HG02885 (cell line): ENCODE measurements at regions not wholly inside any gene's neighbourhood (a gene's known extent, or its start where the extent isn't known, plus 50 kb on each side); places are given as distances from the start of the nearest gene placed in this dataset.

Experiments
- ATAC-seq: cut with Tn5 transposase; IDR thresholded peaks from one replicate; pipeline ENCODE4 v1.9.1; 2021; ENCODE audit warnings: mild to moderate bottlenecking; ENCODE audit not compliant: unreplicated experiment, poor library complexity

DNA sequence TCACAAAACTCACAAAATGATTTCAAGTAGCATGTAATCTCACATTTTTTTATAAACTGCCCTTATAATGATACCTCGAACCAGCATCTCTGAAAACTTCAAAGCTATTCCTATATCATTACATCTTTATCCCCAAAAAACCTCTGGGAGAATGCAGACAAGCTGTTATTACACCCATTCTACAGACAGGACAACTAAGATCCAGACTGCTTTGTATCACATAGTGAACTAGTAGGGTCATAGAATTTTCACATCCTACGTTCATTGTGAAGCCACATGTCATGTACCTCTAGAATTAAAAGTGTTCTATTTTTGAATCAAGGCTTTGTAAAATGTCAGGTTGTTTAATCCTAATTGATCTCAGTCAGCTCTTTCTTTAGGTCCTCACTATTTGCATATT, 98.7 kb upstream of the RAP2B start:
- no peak for ATAC-seq

DNA sequence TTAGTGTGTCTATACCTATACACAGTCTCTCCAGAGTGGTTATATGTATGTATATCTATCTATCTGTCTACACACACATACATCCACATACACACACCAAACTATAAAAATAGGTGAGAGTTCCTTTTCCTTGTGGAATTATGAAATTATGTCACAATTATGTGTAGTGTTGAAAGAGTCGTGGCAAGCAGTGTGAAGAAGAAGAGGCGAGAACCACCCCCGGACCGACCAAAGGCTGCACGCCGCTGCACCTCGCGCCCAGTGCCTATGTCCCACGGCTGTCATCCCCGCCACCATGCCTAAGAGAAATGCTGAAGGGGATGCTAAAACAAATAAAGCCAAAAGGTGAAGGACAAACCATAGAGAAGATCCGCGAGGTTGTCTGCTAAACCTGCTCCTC, 95.0 kb upstream of the RAP2B start:
- ATAC-seq, result no peak

DNA sequence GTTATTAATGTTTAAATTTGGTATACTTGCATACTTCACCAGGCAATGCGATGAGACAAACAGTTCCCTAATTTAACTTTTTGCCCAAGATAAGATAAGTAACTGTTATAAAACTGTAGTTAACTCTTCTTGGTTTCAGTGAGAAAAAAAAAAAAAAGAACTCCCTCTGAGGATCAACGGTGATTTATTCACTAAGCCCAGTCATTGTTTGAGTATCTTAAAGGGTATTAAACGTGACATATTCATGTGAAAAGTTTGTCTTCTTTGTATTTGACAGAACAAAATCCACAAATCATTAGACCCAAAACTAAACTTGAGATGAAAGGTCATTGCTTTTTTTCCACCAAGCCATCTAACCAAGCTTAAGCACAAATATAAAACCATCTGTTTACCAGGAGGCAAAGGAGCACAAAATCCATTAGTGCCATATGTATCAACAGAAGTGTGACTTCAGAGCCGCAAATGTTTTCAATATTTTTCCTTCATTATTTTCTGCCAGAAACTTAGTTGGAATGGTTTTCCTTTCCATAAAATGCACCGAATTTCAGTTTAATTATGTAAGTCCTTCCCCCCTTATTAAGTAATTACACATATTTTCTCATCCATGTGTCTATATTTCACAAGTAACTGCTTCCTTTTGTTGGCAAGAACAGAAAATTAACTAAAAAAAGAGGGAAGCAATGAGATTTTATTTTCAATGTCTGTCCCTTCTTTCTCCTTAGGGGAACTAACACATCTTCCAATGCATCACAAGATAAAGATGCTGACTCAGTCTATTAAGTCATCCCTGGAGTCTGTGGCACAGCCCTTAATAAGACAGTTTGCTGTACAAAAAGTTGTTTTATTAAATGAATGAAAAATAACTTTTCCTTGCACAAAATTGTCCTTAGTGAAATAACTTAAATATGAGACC, 92.2 kb upstream of the RAP2B start:
- no peak for ATAC-seq

DNA sequence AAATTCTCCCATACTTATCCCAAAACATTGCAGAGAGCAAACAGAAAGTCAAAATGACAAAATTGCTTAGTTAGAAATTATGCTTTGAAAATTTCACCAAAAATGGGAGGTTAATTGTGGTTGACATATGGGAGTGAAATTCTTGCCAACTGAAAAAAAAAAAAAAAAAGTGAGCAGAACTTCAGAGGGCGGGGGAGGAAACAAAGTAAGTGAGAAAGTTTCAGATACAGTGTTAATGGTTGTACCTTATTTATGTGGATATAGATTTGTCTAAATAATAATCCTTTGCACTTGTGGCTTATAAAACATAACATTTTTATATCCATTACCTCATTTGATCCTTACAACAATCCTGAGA, 91.5 kb upstream of the RAP2B start:
- no peak for ATAC-seq

DNA sequence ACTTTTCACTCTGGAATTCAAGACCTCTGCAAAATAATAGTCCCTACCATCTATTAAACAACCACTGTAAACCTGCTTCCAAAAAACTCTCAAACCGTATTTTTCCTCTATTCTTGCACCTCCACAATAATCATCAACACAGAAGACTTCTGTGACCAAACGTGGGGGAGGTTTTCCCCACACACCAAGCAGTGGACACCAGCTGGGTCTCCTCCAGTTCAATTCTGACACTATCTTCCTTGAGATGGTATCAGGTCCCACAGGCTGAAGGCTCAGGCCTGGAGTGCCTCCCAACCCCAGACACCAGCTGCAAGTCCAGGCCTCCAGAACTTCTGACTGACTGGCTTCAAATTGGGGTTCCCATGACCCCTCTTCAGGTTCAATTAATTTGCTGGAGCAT, 89.6 kb upstream of the RAP2B start:
- no peak for ATAC-seq

DNA sequence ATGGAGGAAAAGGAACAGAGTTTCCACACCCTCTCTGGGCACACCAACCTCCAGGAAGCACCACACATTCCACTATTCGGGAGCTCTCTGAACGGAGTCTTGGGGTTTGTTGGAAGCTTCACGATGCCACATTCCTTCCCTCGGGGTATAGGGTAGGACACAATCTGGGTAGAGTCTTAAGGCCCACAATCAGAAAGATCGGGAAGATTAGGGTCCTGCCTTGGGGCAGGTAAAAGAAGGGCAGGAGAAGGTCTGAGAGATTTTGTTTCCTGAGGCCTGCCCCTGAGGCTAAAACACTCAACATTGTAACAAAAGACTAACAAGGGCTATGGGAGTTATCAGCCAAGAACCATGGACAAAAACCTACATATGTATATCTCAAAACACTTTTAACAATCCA, 89.2 kb upstream of the RAP2B start:
- ATAC-seq, result no peak

DNA sequence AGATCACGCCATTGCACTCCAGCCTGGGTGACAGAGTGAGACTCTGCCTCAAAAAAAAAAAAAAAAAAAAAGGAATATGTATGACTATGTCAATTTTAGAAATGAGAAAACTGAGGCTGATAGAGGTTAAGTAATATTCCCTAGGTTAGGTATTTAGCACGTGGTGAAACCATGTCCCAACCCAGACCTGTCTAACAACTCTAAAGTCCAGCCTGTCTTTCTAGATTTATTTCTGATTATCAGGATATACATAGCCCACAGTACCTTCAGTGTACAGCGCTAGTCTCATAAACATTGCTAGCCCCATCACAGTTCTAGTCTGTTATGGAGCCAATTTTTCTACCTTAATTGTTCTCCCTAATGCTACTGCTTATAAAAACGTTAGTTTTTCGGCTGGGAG, 88.4 kb upstream of the RAP2B start:
- ATAC-seq, result no peak

DNA sequence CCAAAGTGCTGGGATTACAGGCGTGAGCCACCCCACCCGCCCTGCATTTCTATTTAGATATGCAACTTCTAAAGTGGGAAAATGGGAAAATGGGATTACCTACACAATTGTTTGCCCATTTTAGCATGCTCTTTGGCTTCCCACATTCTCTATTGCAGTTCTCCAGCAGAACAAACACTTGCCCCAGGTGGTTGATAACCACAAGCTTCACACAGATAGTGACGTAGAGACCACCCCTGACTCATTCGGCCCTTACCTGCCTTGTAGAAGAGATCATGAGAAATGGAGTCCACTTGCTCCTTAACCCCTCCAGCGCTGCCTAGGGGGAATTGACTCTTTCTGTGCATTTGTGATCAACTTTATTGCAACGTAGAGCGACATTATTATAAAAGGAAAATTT, 83.2 kb upstream of the RAP2B start:
- no peak for ATAC-seq

DNA sequence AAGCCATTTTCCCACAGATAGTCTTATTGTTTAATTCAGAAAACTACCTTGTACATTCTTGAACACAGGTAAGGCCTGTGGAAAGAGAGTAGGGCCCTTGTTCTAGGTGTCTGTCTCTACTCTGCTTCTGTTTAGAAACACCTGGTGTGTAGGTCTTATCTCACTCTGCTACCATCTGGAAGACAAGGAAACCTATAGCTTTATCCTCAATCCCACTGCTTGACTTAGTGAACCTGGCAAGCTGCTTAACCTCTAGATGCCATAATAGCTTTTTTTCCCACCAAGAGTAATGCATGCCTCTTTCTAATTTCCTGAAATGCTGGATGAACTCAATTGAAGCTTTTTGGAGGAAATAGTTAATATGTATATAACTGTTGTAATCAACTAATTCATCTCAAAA, 82.6 kb upstream of the RAP2B start:
- ATAC-seq, result no peak

DNA sequence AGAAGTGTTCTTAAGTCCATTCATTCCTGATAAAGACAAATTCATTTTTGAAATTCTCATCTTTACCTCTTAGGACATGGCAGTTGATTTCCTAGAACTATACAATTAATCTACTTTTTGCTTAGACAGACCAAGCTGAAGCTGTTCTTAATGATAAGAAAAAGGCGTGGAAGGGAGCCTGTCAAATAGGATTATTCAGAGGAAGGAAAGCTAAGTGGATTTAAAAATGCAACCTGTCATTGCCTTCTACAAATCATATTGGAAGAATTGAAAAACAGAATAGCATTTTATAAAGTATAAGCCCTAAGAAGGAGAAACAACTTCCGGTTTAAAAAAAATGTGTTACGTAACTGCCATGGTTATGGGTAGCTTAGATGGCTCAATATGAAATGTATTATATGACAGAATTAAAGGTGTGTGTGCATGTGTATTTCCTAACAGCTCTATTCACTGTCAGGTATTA, 81.2 kb upstream of the RAP2B start:
- ATAC-seq, result no peak

DNA sequence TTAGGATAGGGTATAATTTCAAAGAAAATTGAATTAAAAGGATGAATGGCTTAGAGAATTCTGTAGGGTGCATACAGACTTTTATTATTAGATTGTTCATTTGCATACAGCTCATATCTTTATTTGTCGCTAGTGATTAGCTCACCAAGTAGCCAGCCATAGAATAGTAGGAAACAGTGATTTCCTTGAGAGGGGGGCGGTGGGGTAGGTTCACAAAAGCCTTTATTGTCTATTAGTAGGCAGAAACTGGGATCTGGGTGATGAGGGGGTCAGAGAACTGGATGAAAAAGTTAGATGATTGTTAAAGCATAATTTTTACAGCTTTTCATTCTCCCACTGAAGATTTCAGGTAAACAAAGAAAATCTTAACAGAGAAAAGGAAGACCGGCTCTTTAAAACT, 77.6 kb upstream of the RAP2B start:
- no peak for ATAC-seq

DNA sequence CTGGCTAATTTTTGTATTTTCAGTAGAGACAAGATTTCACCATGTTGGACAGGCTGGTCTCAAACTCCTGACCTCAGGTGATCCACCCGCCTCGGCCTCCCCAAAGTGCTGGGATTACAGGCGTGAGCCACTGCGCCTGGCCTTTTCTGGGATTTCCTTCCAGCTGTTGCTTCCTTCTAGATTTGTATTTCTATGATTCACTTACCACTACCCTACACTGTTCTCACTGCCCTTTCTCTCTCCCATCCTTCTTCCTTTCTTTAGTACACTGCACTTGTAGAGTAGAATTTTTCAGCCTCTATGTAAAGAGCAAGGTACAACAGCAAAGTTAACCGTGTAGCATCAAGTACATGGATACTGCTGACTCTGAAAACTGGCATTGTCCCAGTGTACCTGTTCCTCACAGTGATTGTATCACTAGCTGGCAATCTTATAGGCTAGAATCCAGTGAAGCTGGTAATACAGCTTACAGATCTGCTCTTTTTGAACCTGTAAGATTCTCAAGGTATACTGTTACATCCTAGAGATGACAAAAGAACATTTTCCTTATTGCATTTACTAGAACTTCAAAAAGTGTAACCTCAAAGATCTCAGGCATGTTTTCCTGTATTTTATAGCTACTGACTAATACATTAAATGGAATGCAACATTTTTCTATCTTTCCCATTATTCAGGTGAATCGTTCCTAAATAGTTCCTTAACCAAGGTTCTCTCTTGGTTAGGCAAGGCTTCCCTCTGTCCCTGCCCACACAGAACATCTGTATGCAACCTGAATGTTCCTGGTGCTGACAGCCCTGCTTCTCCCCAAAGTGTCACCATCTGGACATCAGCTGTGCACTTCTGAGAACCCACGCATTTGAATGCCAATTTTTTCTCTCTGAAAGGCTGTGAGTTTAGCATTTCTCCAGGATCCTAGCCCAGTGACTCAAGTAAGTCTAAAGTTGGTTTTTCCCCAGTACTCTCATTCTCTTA, 74.1 kb upstream of the RAP2B start:
- no peak for ATAC-seq

DNA sequence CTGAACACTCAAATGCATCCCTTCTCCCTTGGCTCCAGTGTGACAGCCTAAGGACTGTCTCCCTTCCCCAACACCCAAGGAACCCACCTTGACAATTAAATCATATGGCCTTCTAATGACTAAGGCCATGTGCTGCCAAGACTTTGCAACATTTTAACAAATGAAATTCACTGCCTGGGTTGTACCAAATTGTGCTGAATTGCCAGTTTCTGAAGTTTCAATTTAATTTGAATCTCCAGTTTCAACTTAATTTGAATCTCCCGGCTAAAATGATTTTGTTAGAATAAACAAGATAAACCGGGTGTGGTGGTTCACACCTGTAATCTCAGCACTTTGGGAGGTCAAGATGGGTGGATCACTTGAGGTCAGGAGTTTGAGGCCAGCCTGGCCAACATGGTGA, 72.4 kb upstream of the RAP2B start:
- ATAC-seq, result no peak

DNA sequence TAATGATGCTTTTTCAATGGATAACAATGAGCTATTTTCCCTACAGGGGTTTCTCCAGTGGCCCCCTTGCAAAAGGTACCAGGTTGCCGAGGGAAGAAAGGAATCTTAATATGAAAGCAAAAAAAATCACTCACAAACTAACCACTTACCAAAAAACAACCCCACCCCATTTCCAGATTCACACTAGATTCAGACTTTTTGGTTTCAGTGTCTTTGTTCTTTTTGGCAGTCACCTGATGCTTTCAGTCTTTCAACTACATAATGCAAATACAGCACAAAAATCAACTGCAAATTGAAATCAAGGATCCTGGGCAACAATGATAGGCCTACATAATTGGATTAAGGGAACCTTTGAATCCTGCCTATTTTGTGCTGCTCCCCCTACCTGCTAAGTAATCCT, 71.1 kb upstream of the RAP2B start:
- ATAC-seq, result no peak

DNA sequence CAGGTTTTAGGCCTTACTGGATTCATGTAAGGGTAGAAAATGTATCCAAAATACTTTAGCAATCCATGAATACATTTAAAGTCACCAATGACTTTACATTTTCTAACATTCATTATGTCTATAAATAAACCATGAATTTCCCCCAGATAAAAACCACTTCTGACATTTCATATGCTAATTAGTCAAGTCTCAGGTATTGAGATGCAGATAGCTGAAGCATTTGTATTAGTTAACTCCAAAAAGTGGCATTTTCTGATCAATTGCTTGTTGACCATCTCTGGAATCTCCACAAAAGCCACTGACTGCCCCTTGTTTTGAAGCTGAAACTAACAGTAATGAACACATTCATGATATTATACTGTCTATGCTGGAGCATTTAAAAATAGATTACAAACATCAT, 68.4 kb upstream of the RAP2B start:
- no peak for ATAC-seq

DNA sequence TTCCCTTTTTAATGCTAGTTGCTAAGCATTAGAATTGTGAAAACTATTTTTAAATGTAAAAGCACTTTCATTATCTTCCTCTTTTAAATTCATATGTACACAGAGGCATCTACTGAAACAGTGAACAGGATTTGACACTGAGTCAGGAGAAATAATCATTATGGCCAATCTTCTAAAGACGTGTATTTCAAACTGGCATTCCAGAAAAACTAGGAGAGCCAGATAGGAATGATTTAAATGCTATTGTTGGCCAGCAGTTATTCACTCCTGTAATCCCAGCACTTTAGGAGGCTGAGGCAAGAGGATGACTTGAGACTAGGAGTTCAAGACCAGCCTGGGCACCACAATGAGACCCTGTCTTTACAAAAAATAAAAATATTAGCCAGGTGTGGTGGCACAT, 67.6 kb upstream of the RAP2B start:
- ATAC-seq, result no peak

DNA sequence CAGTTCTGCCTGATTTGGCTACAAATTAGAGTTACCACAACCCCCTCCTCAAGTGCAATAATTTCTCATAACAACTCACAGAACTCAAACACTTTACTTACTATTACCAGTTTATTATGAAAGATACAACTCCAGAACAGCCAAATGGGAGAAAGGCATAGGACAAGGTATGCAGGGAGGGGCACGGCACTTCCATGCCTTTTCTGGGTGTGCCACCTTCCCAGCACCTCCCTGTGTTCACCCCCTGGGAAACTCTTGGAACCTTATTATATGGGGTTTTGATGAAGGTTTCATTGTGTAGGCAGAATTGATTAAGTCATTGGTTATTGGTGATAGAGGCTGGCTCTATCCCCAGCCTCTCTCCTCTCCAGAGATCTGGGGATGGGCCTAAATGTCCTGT, 66.6 kb upstream of the RAP2B start:
- ATAC-seq, result no peak

DNA sequence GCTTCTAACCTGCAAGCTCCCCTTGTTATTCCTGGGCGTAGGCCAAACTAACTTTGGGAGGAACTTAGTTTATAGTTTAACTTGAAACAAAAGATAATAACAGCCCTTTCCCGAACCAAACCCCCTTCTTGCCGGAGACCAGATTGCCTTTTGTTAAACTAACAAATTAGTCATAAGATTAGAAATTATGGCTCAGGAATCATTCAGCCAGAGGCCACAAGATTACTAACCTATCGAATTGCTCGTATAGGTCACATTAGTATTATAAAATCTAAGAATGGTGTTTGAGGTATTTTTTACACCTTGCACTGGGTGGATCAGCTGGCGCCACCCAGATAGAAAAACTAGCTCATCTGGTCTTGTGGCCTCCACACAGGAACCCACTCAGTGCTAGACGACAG, 65.3 kb upstream of the RAP2B start:
- ATAC-seq, result no peak

DNA sequence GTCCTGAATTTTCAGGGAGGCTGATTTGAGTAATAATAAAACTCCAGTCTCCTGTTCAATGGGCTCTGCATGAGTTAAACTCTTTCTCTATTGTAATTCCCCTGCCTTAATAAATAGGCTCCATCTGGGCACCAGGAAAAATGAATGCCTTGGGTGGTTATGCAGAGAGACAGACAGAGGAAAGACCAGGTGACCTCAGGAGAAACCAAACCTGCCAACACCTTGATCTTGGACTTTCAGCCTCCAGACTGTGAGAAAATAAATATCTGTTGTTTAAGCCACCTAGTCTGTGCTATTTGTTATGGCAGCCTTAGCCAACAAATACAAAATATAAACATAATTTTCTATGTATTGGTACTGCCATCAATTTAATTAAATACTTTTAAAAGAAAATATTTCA, 64.8 kb upstream of the RAP2B start:
- no peak for ATAC-seq

DNA sequence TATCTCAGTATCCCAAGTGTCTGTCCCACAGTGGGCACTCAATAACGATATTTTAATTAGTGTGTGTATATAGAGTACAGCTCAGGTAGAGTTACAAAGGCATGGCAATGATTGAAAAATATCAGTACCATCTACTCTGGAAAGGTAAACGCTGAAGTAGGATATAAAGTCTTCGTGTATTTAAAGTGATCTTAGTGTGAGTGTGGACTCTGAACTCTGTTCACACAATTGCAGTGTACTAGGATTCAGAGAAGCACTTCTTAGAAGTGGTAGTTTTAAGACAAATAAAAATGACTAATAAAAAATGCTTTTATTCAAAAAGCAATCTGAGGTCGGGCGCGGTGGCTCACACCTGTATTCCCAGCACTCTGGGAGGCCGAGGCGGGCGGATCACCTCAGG, 62.9 kb upstream of the RAP2B start:
- no peak for ATAC-seq

DNA sequence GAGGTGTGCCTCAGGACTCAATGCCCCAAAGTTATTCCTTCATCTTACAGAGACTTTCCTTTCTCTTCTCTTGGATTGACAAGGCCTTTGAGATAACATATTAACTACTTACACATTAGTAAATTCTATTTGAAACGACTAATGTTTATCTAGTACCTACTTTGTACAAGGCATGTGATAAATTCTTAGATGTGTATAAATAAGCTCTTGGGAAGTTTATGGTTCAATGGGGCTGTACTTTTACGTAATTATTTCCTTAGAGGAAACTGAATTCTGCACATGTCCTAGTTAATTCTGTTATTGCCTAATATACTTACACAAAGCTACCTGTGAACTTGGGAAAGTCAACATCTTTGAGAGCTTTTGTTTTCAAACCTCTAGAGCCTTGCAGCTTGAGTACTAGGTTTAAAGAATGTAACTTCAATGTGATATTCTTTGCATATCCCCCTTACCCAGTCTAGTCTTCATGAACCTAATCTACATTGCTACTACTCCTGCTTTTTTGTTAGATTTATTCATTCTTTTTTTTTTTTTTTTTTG, 58.5 kb upstream of the RAP2B start:
- no peak for ATAC-seq
